OCI-LY1 (cell line): ENCODE measurements at regions not wholly inside any gene's neighbourhood (a gene's known extent, or its start where the extent isn't known, plus 50 kb on each side); places are given as distances from the start of the nearest gene placed in this dataset.

Source experiments
- EZH2 ChIP-seq: fragments of 200-600 bp; sonication (generic), shearing (Covaris generic); IDR thresholded peaks from 2 replicates; pipeline ENCODE4 v1.8.0; 2017; ENCODE audit warnings: borderline replicate concordance, mixed run types, mild to moderate bottlenecking, antibody characterized with exemption, low read length, moderate library complexity, mixed read lengths
- TF ChIP-seq, protein P1 (sequence below): fragments of 200-600 bp; sonication (generic), shearing (Covaris generic); IDR thresholded peaks from 2 replicates; pipeline ENCODE4 v1.5.1; 2017; ENCODE audit warnings: mild to moderate bottlenecking, antibody characterized with exemption, low read length, moderate library complexity, mixed read lengths

GRCh38 chr3:105062853-105063252, 303.9 kb upstream of the ALCAM start:
- TF ChIP-seq, protein P1, sequence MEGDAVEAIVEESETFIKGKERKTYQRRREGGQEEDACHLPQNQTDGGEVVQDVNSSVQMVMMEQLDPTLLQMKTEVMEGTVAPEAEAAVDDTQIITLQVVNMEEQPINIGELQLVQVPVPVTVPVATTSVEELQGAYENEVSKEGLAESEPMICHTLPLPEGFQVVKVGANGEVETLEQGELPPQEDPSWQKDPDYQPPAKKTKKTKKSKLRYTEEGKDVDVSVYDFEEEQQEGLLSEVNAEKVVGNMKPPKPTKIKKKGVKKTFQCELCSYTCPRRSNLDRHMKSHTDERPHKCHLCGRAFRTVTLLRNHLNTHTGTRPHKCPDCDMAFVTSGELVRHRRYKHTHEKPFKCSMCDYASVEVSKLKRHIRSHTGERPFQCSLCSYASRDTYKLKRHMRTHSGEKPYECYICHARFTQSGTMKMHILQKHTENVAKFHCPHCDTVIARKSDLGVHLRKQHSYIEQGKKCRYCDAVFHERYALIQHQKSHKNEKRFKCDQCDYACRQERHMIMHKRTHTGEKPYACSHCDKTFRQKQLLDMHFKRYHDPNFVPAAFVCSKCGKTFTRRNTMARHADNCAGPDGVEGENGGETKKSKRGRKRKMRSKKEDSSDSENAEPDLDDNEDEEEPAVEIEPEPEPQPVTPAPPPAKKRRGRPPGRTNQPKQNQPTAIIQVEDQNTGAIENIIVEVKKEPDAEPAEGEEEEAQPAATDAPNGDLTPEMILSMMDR, result no peak
- no peak for TF ChIP-seq EZH2
